Gastroesophageal sphincter (tissue), 4 donors: ENCODE measurements at regions not wholly inside any gene's neighbourhood (a gene's known extent, or its start where the extent isn't known, plus 50 kb on each side); places are given as distances from the start of the nearest gene placed in this dataset.

Source experiments
- ATAC-seq: fragments of 150-250 bp; one replicate; pipeline ENCODE4 v1.9.1; 2016; ENCODE audit warnings: mild to moderate bottlenecking, moderate library complexity
- H3K27ac ChIP-seq, 4 donors: fragments of 200-600 bp; sonication (generic) in 3 of 4; 1 replicate in 3 of 4; 2 replicates in 1 of 4; pipeline ENCODE4 v1.5.1; 2016 to 2019
- H3K27me3 ChIP-seq: fragments of 200-600 bp; sonication (generic); one replicate; pipeline ENCODE4 v1.5.1; 2019
- H3K36me3 ChIP-seq, 2 donors: fragments of 200-600 bp; sonication (generic); one replicate each; pipeline ENCODE4 v1.5.1; 2019; ENCODE audit warnings: control low read depth in 1 of 2
- H3K4me1 ChIP-seq, 3 donors: fragments of 200-600 bp; sonication (generic); 1 replicate in 2 of 3; 2 replicates in 1 of 3; pipeline ENCODE4 v1.5.1; 2016 to 2019; ENCODE audit warnings: control low read depth in 2 of 3
- H3K4me3 ChIP-seq, 2 donors: fragments of 200-600 bp; sonication (generic); one replicate each; pipeline ENCODE4 v1.5.1; 2019; ENCODE audit warnings: mild to moderate bottlenecking in 1 of 2, moderate library complexity in 1 of 2
- H3K9me3 ChIP-seq, 3 donors: fragments of 200-600 bp; sonication (generic); one replicate each; pipeline ENCODE4 v1.5.1; 2017 to 2019; ENCODE audit warnings: control low read depth in 2 of 3
- EP300 ChIP-seq: sonication (generic); formaldehyde crosslinking; IDR thresholded peaks from one replicate; pipeline ENCODE4 v1.6.1; 2017; ENCODE audit warnings: antibody characterized with exemption, mild to moderate bottlenecking
- POLR2A ChIP-seq, 2 donors: fragments of 450-650 bp; IDR thresholded peaks; one replicate each; pipeline ENCODE4 v1.6.1; 2017; ENCODE audit warnings: antibody characterized with exemption in 2 of 2, mild to moderate bottlenecking in 2 of 2, moderate library complexity in 1 of 2
- POLR2AphosphoS5 ChIP-seq: sonication (generic); formaldehyde crosslinking; IDR thresholded peaks from one replicate; pipeline ENCODE4 v1.6.1; 2017; ENCODE audit warnings: antibody characterized with exemption
- WGBS, 2 donors: methylation state at CpG; one replicate each; pipeline ENCODE4 v1.1.5; 2018; ENCODE audit warnings: low coverage in 1 of 2; 5-methylcytosine and 5-hydroxymethylcytosine counted together
- TF ChIP-seq, protein P1 (sequence below), 4 experiments: fragments of 200-600 bp in 2 of 4; fragments of 450-650 bp in 2 of 4; sonication (generic) in 1 of 4; IDR thresholded peaks; one replicate each; pipeline ENCODE4 v1.5.1; 2017 to 2019; ENCODE audit warnings: antibody characterized with exemption in 4 of 4, mild to moderate bottlenecking in 2 of 4, moderate library complexity in 2 of 4

DNA sequence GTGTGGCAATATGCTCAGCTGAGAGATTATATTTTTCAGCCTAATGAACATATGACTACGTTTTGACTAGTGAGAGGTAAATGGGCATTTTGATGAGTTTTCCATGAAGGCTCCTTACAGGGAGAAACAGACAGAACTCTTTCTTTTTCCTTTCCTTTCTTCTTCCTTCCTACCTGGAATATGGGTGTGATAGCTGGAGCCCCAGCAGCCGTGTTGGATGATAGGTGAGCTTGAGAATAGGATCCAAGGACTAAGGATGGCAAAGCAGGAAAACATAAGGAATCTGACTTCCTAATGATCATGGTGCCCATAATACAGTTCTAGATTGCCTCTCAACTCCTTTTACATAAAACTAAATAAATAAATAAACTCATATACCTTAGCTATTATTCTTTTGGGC is 124.0 kb downstream of the MAIP1 start:
- WGBS, 2 donors = 100% methylated on average over 2 of the region's 2 CpGs
- Histone ChIP-seq H3K36me3 (no peaks in the 10 kb centered on the region), H3K4me3 (no peak overlapping the region), H3K4me1 (peaks cover 0 to 5% (median 0%) of the 10 kb centered on the region in 3 donors), H3K9me3 (no peaks in the 10 kb centered on the region), H3K27me3 (no peaks in the 10 kb centered on the region), H3K27ac (no peak overlapping the region)
- no peak for ATAC-seq
- TF ChIP-seq POLR2A (IDR thresholded peaks at IDR 0.05) (no peak), EP300 (no peak), POLR2AphosphoS5 (no peak)
- TF ChIP-seq, protein P1, sequence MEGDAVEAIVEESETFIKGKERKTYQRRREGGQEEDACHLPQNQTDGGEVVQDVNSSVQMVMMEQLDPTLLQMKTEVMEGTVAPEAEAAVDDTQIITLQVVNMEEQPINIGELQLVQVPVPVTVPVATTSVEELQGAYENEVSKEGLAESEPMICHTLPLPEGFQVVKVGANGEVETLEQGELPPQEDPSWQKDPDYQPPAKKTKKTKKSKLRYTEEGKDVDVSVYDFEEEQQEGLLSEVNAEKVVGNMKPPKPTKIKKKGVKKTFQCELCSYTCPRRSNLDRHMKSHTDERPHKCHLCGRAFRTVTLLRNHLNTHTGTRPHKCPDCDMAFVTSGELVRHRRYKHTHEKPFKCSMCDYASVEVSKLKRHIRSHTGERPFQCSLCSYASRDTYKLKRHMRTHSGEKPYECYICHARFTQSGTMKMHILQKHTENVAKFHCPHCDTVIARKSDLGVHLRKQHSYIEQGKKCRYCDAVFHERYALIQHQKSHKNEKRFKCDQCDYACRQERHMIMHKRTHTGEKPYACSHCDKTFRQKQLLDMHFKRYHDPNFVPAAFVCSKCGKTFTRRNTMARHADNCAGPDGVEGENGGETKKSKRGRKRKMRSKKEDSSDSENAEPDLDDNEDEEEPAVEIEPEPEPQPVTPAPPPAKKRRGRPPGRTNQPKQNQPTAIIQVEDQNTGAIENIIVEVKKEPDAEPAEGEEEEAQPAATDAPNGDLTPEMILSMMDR (IDR thresholded peaks at IDR 0.05) = no peak

DNA sequence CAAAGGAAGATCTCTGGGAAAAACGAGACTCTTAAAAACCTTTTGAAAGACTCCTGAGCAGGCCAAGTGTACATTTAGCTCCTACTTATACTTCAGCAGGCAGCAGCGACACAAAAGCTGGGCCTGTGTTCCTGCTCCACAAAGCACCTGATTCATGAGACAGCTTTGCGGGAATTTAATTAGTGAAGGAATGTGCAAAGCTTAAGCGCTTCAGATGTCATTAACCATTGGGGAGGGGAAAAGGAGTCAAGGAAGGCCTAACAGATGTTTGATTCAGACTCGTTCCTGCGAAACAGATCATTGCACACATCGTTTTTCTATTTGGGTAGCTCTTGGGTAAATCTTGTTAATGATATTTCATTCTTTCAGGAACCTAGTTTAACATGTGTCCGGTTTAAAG is 125.9 kb downstream of the MAIP1 start:
- no peak for ATAC-seq
- Histone ChIP-seq H3K27me3 (no peaks in the 10 kb centered on the region), H3K9me3 (no peaks in the 10 kb centered on the region), H3K27ac (no peak overlapping the region), H3K4me1 (peaks cover 0 to 5% (median 0%) of the 10 kb centered on the region in 3 donors), H3K4me3 (no peak overlapping the region), H3K36me3 (no peaks in the 10 kb centered on the region)
- WGBS, 2 donors = 74 to 86% methylated on average over 3 to 8 of the region's 8 CpGs
- TF ChIP-seq EP300 (no peak), POLR2AphosphoS5 (no peak), POLR2A (IDR thresholded peaks at IDR 0.05) (no peak)
- TF ChIP-seq, protein P1 (IDR thresholded peaks at IDR 0.05) = no peak

DNA sequence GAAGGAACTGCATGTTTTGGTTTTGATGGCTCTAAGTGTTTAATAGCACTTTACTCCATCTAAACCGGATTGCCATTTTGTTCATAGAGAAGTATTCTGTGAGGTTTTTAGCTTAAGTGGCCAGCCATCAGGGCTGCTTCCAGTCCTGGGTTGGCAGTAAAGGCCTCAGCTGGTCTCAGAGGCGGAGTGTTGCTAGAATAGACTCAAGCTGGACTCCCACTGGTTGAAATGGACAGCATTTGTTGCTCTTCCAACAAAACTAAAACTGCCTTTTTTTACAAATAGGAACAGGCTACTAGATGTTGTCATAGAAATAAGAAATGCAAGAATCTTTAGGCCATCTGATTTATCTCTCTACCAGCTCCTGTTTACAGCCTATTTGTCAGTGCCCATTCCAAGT is 126.4 kb downstream of the MAIP1 start:
- TF ChIP-seq POLR2A (IDR thresholded peaks at IDR 0.05) = no peak
- TF ChIP-seq POLR2AphosphoS5 = no peak
- no peak for TF ChIP-seq EP300
- TF ChIP-seq, protein P1 (IDR thresholded peaks at IDR 0.05) = no peak
- 40% methylated on average over 1 of the region's 2 CpGs; no CpG with 5 or more reads in 1 of the 2 donors for WGBS, 2 donors
- no peak for ATAC-seq
- Histone ChIP-seq H3K4me1 (peaks cover 0 to 5% (median 0%) of the 10 kb centered on the region in 3 donors), H3K27ac (no peak overlapping the region), H3K36me3 (no peaks in the 10 kb centered on the region), H3K4me3 (no peak overlapping the region), H3K9me3 (no peaks in the 10 kb centered on the region), H3K27me3 (no peaks in the 10 kb centered on the region)

DNA sequence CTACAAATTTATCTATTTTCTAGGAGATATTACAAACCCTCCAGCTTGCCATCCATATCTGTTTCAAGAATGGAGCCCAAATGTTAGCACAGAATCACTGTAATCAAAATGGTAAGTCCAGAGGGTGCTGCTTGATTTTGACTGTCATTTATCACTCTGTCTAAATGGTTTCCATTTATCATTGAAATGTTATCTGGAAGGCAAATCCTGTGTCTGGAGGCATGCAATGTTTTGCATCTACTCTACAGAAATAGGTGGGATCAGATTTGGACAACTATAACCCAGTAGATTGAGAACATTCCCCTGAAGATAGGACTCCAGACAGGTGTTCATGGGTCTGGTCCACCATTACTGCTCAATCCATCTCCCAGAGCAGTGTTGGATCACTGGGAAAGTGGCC is 128.7 kb downstream of the MAIP1 start:
- no peaks in the 10 kb centered on the region for H3K27me3 ChIP-seq
- no peak for ATAC-seq
- H3K4me1 ChIP-seq = no peaks in the 10 kb centered on the region
- no peak overlapping the region for H3K4me3 ChIP-seq
- H3K36me3 ChIP-seq = no peaks in the 10 kb centered on the region
- no peaks in the 10 kb centered on the region for H3K9me3 ChIP-seq
- no peak for TF ChIP-seq POLR2A (IDR thresholded peaks at IDR 0.05)
- TF ChIP-seq, protein P1 (IDR thresholded peaks at IDR 0.05) = no peak
- no peak for TF ChIP-seq EP300
- H3K27ac ChIP-seq = no peak overlapping the region

DNA sequence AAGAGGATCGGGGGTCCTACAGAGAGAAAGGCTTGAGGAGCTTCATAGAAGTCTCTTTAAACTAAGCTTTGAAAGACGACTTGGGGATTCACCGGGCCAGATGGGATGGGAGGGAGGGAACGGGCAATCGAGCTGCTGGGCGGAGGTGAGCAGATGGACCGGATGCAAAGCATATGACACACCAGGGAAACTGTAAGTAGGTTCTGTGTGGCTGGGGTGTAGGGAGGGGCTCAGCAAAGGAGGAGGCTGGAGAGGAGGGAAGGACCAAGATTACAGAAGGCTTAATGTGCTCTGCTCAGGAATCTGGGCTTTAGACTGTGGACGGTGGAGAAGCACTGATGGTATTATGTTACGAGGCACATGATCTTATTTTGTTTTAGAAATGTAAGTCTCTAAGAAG is 131.5 kb downstream of the MAIP1 start:
- H3K27me3 ChIP-seq = no peaks in the 10 kb centered on the region
- H3K27ac ChIP-seq = no peak overlapping the region
- H3K9me3 ChIP-seq = no peaks in the 10 kb centered on the region
- TF ChIP-seq EP300 = no peak
- TF ChIP-seq POLR2A (IDR thresholded peaks at IDR 0.05) = no peak
- TF ChIP-seq, protein P1 (IDR thresholded peaks at IDR 0.05) = no peak
- no peak for TF ChIP-seq POLR2AphosphoS5
- H3K36me3 ChIP-seq = no peaks in the 10 kb centered on the region
- WGBS, 2 donors = 74 to 85% methylated on average over 8 to 9 of the region's 9 CpGs
- H3K4me1 ChIP-seq = no peaks in the 10 kb centered on the region
- ATAC-seq = no peak
- no peak overlapping the region for H3K4me3 ChIP-seq
